ENCODE measurements at regions not wholly inside any gene's neighbourhood (a gene's known extent, or its start where the extent isn't known, plus 50 kb on each side); places are given as distances from the start of the nearest gene placed in this dataset.

DNA sequence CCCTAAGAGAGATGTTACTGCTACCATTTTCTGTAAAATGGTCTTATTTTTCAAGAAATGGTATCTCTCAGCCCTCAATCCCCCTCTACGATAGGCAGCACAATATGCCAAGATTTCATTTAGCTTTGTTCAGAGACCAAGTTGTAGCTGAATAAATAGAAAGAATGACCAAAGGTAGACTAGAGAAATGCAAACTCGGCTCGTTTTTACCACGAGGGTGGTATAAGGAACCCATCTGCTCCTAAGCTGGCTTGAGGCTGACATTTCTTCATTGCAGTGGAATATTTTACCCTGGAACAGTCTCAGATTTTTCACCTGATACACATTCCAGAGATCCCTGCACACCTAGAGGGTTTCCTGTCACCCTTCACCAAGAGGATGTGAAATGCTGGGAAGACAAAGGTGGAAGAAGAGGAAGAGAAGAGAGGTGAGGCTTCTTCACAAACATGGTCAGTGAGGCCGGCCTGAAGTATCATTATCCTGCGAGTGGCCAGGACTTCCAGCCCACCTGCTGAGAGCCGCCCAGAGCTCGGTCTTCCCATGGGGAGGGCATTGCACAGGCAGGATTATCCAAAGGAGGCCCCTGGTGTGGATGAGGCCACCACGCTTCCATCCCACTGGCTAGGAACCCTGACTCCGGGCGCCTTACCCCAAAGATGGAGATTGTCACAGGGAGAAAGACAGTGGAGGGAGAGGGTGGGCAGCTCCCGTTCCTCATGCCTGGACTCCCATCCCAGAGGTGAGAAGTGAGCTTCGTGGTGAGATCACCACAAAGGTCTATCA is 57.1 kb upstream of the AFDN start:
- no peak for DNase-seq (ENCODE audit: low read depth)
- H3K4me3 ChIP-seq (ENCODE audit: low read length): no peak overlapping the region
- TF ChIP-seq, protein P1, sequence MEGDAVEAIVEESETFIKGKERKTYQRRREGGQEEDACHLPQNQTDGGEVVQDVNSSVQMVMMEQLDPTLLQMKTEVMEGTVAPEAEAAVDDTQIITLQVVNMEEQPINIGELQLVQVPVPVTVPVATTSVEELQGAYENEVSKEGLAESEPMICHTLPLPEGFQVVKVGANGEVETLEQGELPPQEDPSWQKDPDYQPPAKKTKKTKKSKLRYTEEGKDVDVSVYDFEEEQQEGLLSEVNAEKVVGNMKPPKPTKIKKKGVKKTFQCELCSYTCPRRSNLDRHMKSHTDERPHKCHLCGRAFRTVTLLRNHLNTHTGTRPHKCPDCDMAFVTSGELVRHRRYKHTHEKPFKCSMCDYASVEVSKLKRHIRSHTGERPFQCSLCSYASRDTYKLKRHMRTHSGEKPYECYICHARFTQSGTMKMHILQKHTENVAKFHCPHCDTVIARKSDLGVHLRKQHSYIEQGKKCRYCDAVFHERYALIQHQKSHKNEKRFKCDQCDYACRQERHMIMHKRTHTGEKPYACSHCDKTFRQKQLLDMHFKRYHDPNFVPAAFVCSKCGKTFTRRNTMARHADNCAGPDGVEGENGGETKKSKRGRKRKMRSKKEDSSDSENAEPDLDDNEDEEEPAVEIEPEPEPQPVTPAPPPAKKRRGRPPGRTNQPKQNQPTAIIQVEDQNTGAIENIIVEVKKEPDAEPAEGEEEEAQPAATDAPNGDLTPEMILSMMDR (conservative IDR thresholded peaks at IDR 0.05; ENCODE audit: low read depth, low read length): no peak

DNA sequence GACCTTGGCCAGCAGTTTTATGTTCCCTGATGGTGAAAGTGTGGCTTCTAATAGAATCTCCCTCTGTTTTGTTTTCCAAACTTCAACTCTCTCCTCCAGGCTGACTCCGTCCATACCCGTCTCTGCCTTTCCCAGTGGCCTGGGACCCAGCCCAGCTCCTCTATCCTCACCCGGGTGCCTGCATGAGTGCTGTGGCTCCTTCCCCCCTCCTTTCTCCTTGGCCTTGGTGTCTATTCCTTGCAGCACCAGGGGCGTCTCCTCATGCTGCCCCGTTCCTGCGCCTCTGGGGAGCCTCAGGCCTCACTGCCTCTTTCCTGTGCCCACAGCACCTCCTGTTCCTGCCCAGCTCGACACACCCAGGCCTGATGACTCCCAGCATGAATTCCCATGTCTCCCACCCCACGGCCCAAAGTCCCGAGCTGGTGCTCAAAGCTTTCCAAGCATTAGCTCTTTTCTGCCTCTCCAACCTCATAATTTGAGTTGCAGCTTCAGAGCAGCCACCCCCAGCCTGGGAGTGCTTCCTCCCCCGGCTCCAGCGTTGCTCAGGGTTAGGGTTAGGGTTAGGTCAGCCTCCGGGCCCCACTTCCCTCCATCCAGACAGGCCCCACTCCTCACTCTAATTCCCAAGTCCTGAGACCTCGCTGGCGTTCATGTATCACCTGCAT is 56.3 kb upstream of the AFDN start:
- H3K4me3 ChIP-seq (ENCODE audit: low read length): no peak overlapping the region
- no peak for DNase-seq (ENCODE audit: low read depth)
- TF ChIP-seq, protein P1 (conservative IDR thresholded peaks at IDR 0.05; ENCODE audit: low read depth, low read length): no peak

DNA sequence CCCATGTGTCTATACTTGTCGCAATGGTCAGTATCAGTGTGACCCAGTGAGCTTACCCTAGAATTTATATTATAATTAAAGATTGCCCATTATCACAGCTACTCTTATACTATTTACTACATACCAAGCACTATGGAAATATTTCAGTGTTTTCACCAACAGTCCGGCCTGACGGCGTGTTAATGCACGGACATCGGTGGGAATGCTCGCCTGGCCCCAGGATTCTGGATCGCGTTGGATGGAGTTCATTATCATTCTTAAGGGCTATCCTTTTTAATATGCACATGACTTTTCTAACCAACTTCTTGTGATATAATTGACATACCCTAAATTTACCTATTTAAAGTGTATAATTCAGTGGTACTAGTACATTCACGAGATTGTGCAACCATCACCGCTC is 51.8 kb upstream of the AFDN start:
- no peak for DNase-seq (ENCODE audit: low read depth)
- TF ChIP-seq, protein P1 (conservative IDR thresholded peaks at IDR 0.05; ENCODE audit: low read depth, low read length): no peak
- H3K4me3 ChIP-seq (ENCODE audit: low read length): no peak overlapping the region

DNA sequence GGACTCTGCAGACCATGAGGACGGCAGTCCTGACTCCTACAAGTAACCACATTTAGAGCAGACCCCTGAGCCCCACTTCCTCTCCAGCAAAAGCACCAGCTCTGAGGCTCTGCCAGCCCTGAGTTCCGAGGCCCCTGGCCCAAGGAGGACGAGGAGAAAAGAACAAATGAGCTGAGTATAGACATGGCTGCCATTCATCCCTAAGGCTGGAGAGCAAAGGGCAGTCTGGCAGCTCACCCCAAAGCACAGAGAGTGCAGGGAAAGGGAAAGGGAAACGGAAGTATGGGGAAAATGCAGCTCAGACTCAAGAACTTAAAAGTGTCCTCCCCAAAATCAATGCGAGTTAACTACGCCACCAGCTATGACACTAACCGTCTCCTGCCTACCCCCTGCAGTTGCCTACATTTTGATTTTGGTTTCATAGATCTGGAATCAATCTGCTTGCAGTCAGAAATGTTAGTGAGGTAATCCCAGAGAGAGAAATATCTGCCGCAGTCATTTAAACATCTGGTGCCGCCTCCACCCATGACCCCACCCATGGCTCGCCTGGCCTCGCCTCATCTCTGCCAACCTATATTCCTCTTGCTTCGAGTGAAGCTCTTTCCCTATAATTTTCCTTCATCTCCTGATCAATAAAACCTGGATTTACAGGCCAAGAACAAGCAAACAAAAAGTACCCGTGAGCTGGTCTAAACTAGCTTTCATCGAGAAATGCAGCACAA is 49.6 kb upstream of the AFDN start:
- no peak overlapping the region for H3K4me3 ChIP-seq (ENCODE audit: low read length)
- TF ChIP-seq, protein P1 (conservative IDR thresholded peaks at IDR 0.05; ENCODE audit: low read depth, low read length): no peak
- DNase-seq (ENCODE audit: low read depth): no peak

All from retinal pigment epithelial cell (primary cell).